Upper lobe of left lung (tissue), 6 donors: ENCODE measurements at regions not wholly inside any gene's neighbourhood (a gene's known extent, or its start where the extent isn't known, plus 50 kb on each side); places are given as distances from the start of the nearest gene placed in this dataset.

Source experiments
- ATAC-seq, 2 donors: fragments of 200-7000 bp; cut with Tn5 transposase; one replicate each; pipeline ENCODE4 v1.9.1; 2022; ENCODE audit warnings: mild to moderate bottlenecking in 2 of 2, moderate library complexity in 2 of 2; ENCODE audit not compliant: low FRiP score in 2 of 2
- DNase-seq, 2 donors: peaks; one replicate each; pipeline ENCODE4 v3.0.0-alpha.2; 2019 to 2020
- H3K27ac ChIP-seq, 4 donors: fragments of 200-600 bp; sonication (generic); one replicate each; pipeline ENCODE4 v1.5.1; 2016 to 2019
- H3K27me3 ChIP-seq, 4 donors: fragments of 200-600 bp; sonication (generic); one replicate each; pipeline ENCODE4 v1.5.1; 2017 to 2019
- H3K36me3 ChIP-seq, 4 donors: fragments of 200-600 bp; sonication (generic); one replicate each; pipeline ENCODE4 v1.5.1; 2016 to 2019
- H3K4me1 ChIP-seq, 4 donors: fragments of 200-600 bp; sonication (generic); one replicate each; pipeline ENCODE4 v1.5.1; 2018 to 2019
- H3K4me3 ChIP-seq, 4 donors: fragments of 200-600 bp; sonication (generic); one replicate each; pipeline ENCODE4 v1.5.1; 2017 to 2019; ENCODE audit warnings: mild to moderate bottlenecking in 2 of 4, moderate library complexity in 1 of 4
- H3K9me3 ChIP-seq, 4 donors: fragments of 200-600 bp; sonication (generic); one replicate each; pipeline ENCODE4 v1.5.1; 2018 to 2019
- CTCF ChIP-seq, 6 experiments: fragments of 450-650 bp in 4 of 6; fragments of 200-600 bp in 2 of 6; sonication (generic) in 2 of 6; IDR thresholded peaks; one replicate each; pipeline ENCODE4 v1.5.1; 2016 to 2019; ENCODE audit warnings: antibody characterized with exemption in 6 of 6
- EP300 ChIP-seq, 4 donors: sonication (generic); formaldehyde crosslinking; IDR thresholded peaks; one replicate each; pipeline ENCODE4 v1.5.1; 2017; ENCODE audit warnings: antibody characterized with exemption in 4 of 4, control low read depth in 2 of 4
- POLR2A ChIP-seq, 4 donors: fragments of 450-650 bp; IDR thresholded peaks; one replicate each; pipeline ENCODE4 v1.5.1; 2016 to 2017; ENCODE audit warnings: antibody characterized with exemption in 4 of 4, mild to moderate bottlenecking in 2 of 4
- POLR2AphosphoS5 ChIP-seq, 2 donors: sonication (generic); formaldehyde crosslinking; IDR thresholded peaks; one replicate each; pipeline ENCODE4 v1.5.1; 2017; ENCODE audit warnings: antibody characterized with exemption in 2 of 2
- WGBS, 2 donors: methylation state at CpG; one replicate each; pipeline ENCODE4 v1.1.5; 2017 to 2018; 5-methylcytosine and 5-hydroxymethylcytosine counted together
- donor health status: DM: no; HTN: no; CAD: no; lungs with moderate emphysema.
- donor health status: DM: no; HTN: yes; CAD: no; lungs with severe emphysema.

GRCh38 chr1:243942196-243943150, 92.4 kb upstream of the AKT3 start:
- TF ChIP-seq EP300 (IDR thresholded peaks at IDR 0.05): no peak
- TF ChIP-seq CTCF (IDR thresholded peaks at IDR 0.05): no peak
- no peak for TF ChIP-seq POLR2AphosphoS5 (IDR thresholded peaks at IDR 0.05)
- TF ChIP-seq POLR2A (IDR thresholded peaks at IDR 0.05): no peak
- Histone ChIP-seq H3K4me1 (no peaks in the 10 kb centered on the region), H3K36me3 (no peaks in the 10 kb centered on the region), H3K27ac (no peak overlapping the region), H3K4me3 (no peak overlapping the region), H3K27me3 (no peaks in the 10 kb centered on the region), H3K9me3 (no peaks in the 10 kb centered on the region)
- ATAC-seq (peak in 1 of 2 donors; percentile 17), DNase-seq (no peak)
- WGBS, 2 donors: 88 to 90% methylated on average over 18 of the region's 18 CpGs

GRCh38 chr1:243940451-243940850, 90.4 kb upstream of the AKT3 start:
- H3K9me3 ChIP-seq: no peaks in the 10 kb centered on the region
- no peaks in the 10 kb centered on the region for H3K27me3 ChIP-seq
- no peaks in the 10 kb centered on the region for H3K4me1 ChIP-seq
- ATAC-seq (no peak), DNase-seq (no peak)
- H3K27ac ChIP-seq: no peak overlapping the region
- H3K36me3 ChIP-seq: no peaks in the 10 kb centered on the region
- 83 to 88% methylated on average over 6 of the region's 6 CpGs for WGBS, 2 donors
- H3K4me3 ChIP-seq: no peak overlapping the region
- TF ChIP-seq CTCF (IDR thresholded peaks at IDR 0.05): no peak
- TF ChIP-seq EP300 (IDR thresholded peaks at IDR 0.05): no peak
- TF ChIP-seq POLR2AphosphoS5 (IDR thresholded peaks at IDR 0.05): no peak
- no peak for TF ChIP-seq POLR2A (IDR thresholded peaks at IDR 0.05)

GRCh38 chr1:243939167-243939848, 89.3 kb upstream of the AKT3 start:
- no peak for ATAC-seq
- Histone ChIP-seq H3K27ac (no peak overlapping the region), H3K36me3 (no peaks in the 10 kb centered on the region), H3K27me3 (no peaks in the 10 kb centered on the region), H3K4me1 (no peaks in the 10 kb centered on the region), H3K9me3 (no peaks in the 10 kb centered on the region), H3K4me3 (no peak overlapping the region)
- 68 to 71% methylated on average over 3 of the region's 3 CpGs for WGBS, 2 donors
- DNase-seq: no peak
- no peak for TF ChIP-seq POLR2AphosphoS5 (IDR thresholded peaks at IDR 0.05)
- no peak for TF ChIP-seq CTCF (IDR thresholded peaks at IDR 0.05)
- TF ChIP-seq EP300 (IDR thresholded peaks at IDR 0.05): no peak
- no peak for TF ChIP-seq POLR2A (IDR thresholded peaks at IDR 0.05)

- Histone ChIP-seq H3K27ac (no peak overlapping the region), H3K36me3 (no peaks in the 10 kb centered on the region), H3K9me3 (no peaks in the 10 kb centered on the region), H3K4me3 (no peak overlapping the region), H3K27me3 (no peaks in the 10 kb centered on the region), H3K4me1 (no peaks in the 10 kb centered on the region)
- 84 to 87% methylated on average over 3 of the region's 3 CpGs for WGBS, 2 donors
- ATAC-seq (no peak), DNase-seq (no peak)
- TF ChIP-seq EP300 (IDR thresholded peaks at IDR 0.05) (no peak), POLR2A (IDR thresholded peaks at IDR 0.05) (no peak)
Measured at GRCh38 chr1:243938208-243938607, 88.2 kb upstream of the AKT3 start.

GRCh38 chr1:243933495-243933894, 83.5 kb upstream of the AKT3 start:
- Histone ChIP-seq H3K4me3 (no peak overlapping the region), H3K36me3 (no peaks in the 10 kb centered on the region), H3K4me1 (no peaks in the 10 kb centered on the region), H3K27ac (no peak overlapping the region), H3K27me3 (no peaks in the 10 kb centered on the region), H3K9me3 (no peaks in the 10 kb centered on the region)
- ATAC-seq: no peak
- 81% methylated on average over 4 of the region's 4 CpGs for WGBS, 2 donors
- TF ChIP-seq CTCF (IDR thresholded peaks at IDR 0.05) (no peak), EP300 (IDR thresholded peaks at IDR 0.05) (no peak), POLR2AphosphoS5 (IDR thresholded peaks at IDR 0.05) (no peak), POLR2A (IDR thresholded peaks at IDR 0.05) (no peak)
- DNase-seq: no peak
